Cardiac fibroblast (primary cell): ENCODE measurements at regions not wholly inside any gene's neighbourhood (a gene's known extent, or its start where the extent isn't known, plus 50 kb on each side); places are given as distances from the start of the nearest gene placed in this dataset.

ENCODE experiments used
- DNase-seq, 2 donors: peaks; one replicate each; pipeline versions ENCODE4 v3.0.0 to v3.0.0-alpha.2; 2010; ENCODE audit warnings: low read depth in 2 of 2
- H3K4me3 ChIP-seq, 2 donors: replicated peaks in 1 of 2; 1 replicate in 1 of 2; 2 replicates in 1 of 2; pipeline ENCODE4 v1.5.1; 2011; ENCODE audit warnings: low read depth in 2 of 2, low read length in 2 of 2, mild to moderate bottlenecking in 2 of 2, moderate library complexity in 1 of 2
- CTCF ChIP-seq: IDR thresholded peaks from one replicate; pipeline ENCODE4 v1.5.1; 2011; ENCODE audit warnings: low read depth, mild to moderate bottlenecking, low read length, inconsistent platforms

GRCh38 chr7:33738260-33738935 lies 166.9 kb upstream of the BMPER start:
- H3K4me3 ChIP-seq, result no peak overlapping the region
- no peak for DNase-seq
- TF ChIP-seq CTCF, result no peak

- no peak for DNase-seq
- TF ChIP-seq CTCF, result no peak
- H3K4me3 ChIP-seq, result no peak overlapping the region
Measured at GRCh38 chr7:33739286-33739685, 166.1 kb upstream of the BMPER start.

- no peak for TF ChIP-seq CTCF
- DNase-seq, result peak in 1 of 2 donors; percentile 46
- H3K4me3 ChIP-seq, result no peak overlapping the region
Measured at GRCh38 chr7:33742521-33742920, 162.8 kb upstream of the BMPER start.

GRCh38 chr7:33742999-33743587 lies 162.2 kb upstream of the BMPER start:
- DNase-seq, result no peak
- no peak for TF ChIP-seq CTCF
- H3K4me3 ChIP-seq, result no peak overlapping the region

- no peak overlapping the region for H3K4me3 ChIP-seq
- peak; percentile 93 to 98 for DNase-seq
- TF ChIP-seq CTCF, result no peak
Measured at GRCh38 chr7:33743594-33743993, 161.7 kb upstream of the BMPER start.

GRCh38 chr7:33744293-33745075 lies 160.9 kb upstream of the BMPER start:
- H3K4me3 ChIP-seq, result no peak overlapping the region
- peak; percentile 54 to 62 for DNase-seq
- TF ChIP-seq CTCF, result peak; percentile 23
